HL-60 (cell line): ENCODE measurements at regions not wholly inside any gene's neighbourhood (a gene's known extent, or its start where the extent isn't known, plus 50 kb on each side); places are given as distances from the start of the nearest gene placed in this dataset.

Experiments
- CTCF ChIP-seq: IDR thresholded peaks from one replicate; pipeline ENCODE4 v1.5.1; 2011; ENCODE audit warnings: low read length, control low read depth, inconsistent platforms; ENCODE audit not compliant: insufficient read depth
- GABPA ChIP-seq: IDR thresholded peaks from 2 replicates; pipeline ENCODE4 v1.6.1; 2012; ENCODE audit warnings: low read depth
- POLR2AphosphoS5 ChIP-seq: IDR thresholded peaks from 2 replicates; pipeline ENCODE4 v1.6.1; 2012; ENCODE audit warnings: low read depth
- REST ChIP-seq: IDR thresholded peaks from 2 replicates; pipeline ENCODE4 v1.6.1; 2012; ENCODE audit warnings: low read depth; ENCODE audit not compliant: insufficient replicate concordance
- SPI1 ChIP-seq: IDR thresholded peaks from 2 replicates; pipeline ENCODE4 v1.6.1; 2012; ENCODE audit warnings: low read depth, mild to moderate bottlenecking, borderline replicate concordance

GRCh38 chr1:61618193-61618592 is 106.7 kb downstream of the TM2D1 start:
- TF ChIP-seq CTCF (no peak), REST (no peak), GABPA (no peak), POLR2AphosphoS5 (no peak), SPI1 (no peak)
